HG02798 (cell line): ENCODE measurements at regions not wholly inside any gene's neighbourhood (a gene's known extent, or its start where the extent isn't known, plus 50 kb on each side); places are given as distances from the start of the nearest gene placed in this dataset.

ENCODE experiments used
- ATAC-seq: cut with Tn5 transposase; IDR thresholded peaks from one replicate; pipeline ENCODE4 v1.9.1; 2021; ENCODE audit warnings: mild to moderate bottlenecking; ENCODE audit not compliant: unreplicated experiment, poor library complexity

GRCh38 chrX:114332766-114333165, 251.1 kb upstream of the HTR2C start:
- ATAC-seq: no peak

- no peak for ATAC-seq
These were observed 249.4 kb upstream of the HTR2C start for GRCh38 chrX:114334473-114334982.

- ATAC-seq: no peak
These were observed 245.0 kb upstream of the HTR2C start for GRCh38 chrX:114338870-114339269.

- ATAC-seq: peak; percentile 77
These were observed 239.0 kb upstream of the HTR2C start for GRCh38 chrX:114344756-114345349.

- no peak for ATAC-seq
These were observed 222.7 kb upstream of the HTR2C start for GRCh38 chrX:114361076-114361725.

GRCh38 chrX:114363346-114363745, 220.5 kb upstream of the HTR2C start:
- ATAC-seq: no peak

- ATAC-seq: no peak
These were observed 218.6 kb upstream of the HTR2C start for GRCh38 chrX:114365065-114365834.

GRCh38 chrX:114372937-114373336, 210.9 kb upstream of the HTR2C start:
- no peak for ATAC-seq

- no peak for ATAC-seq
These were observed 193.6 kb upstream of the HTR2C start for GRCh38 chrX:114390251-114390796.
